K562 (cell line): ENCODE measurements at regions not wholly inside any gene's neighbourhood (a gene's known extent, or its start where the extent isn't known, plus 50 kb on each side); places are given as distances from the start of the nearest gene placed in this dataset.

Source experiments
- AFF4 ChIP-seq: sonication (generic); formaldehyde crosslinking; IDR thresholded peaks from 2 replicates; pipeline ENCODE4 v1.8.0; 2023; ENCODE audit warnings: mild to moderate bottlenecking, missing genetic modification reagents
- FOXM1 ChIP-seq, 2 experiments: fragments of 450-650 bp in 1 of 2; sonication (generic) in 1 of 2; formaldehyde crosslinking in 1 of 2; IDR thresholded peaks; 2 replicates each; pipeline versions ENCODE4 v1.6.1 to v1.9.0; 2017 to 2022; ENCODE audit warnings: low read depth in 2 of 2, mild to moderate bottlenecking in 2 of 2, missing genetic modification reagents in 1 of 2, moderate library complexity in 1 of 2
- GTF2B ChIP-seq: IDR thresholded peaks from 2 replicates; pipeline ENCODE4 v1.6.1; 2011; ENCODE audit not compliant: insufficient read length; ENCODE audit errors: extremely low read depth
- HNRNPH1 ChIP-seq: fragments of 200-400 bp; formaldehyde crosslinking; optimal IDR thresholded peaks from 2 replicates; pipeline ENCODE3; 2017; ENCODE audit warnings: low read depth, mild to moderate bottlenecking, low read length, moderate library complexity
- HSF4 ChIP-seq: fragments of 250-450 bp; sonication (Bioruptor Pico); IDR thresholded peaks from 2 replicates; pipeline ENCODE4 v2.1.2; 2022; ENCODE audit warnings: mild to moderate bottlenecking, moderate library complexity, borderline replicate concordance
- MCM5 ChIP-seq: fragments of 450-650 bp; IDR thresholded peaks from 2 replicates; pipeline ENCODE4 v1.6.1; 2016; ENCODE audit warnings: low read depth
- MED1 ChIP-seq: sonication (generic); formaldehyde crosslinking; IDR thresholded peaks from 2 replicates; pipeline ENCODE4 v1.8.1; 2023; ENCODE audit warnings: missing genetic modification reagents, borderline replicate concordance
- MEIS2 ChIP-seq: fragments of 450-650 bp; IDR thresholded peaks from 2 replicates; pipeline ENCODE4 v1.6.1; 2014; ENCODE audit warnings: mild to moderate bottlenecking; ENCODE audit not compliant: partially characterized antibody
- MNT ChIP-seq, 2 experiments: fragments of 450-650 bp; conservative IDR thresholded peaks; 2 replicates each; pipeline ENCODE4 v1.6.1; 2017; ENCODE audit warnings: mild to moderate bottlenecking in 2 of 2, moderate library complexity in 2 of 2
- PTRF ChIP-seq: fragments of 450-650 bp; IDR thresholded peaks from 2 replicates; pipeline ENCODE4 v1.6.1; 2016; ENCODE audit warnings: mild to moderate bottlenecking, missing genetic modification characterization, missing compliant biosample characterization
- SMAD3 ChIP-seq: fragments of 450-650 bp; formaldehyde crosslinking; conservative IDR thresholded peaks from 2 replicates; pipeline ENCODE4 v1.4.0; 2020; ENCODE audit warnings: mild to moderate bottlenecking
- SRF ChIP-seq, 2 experiments: fragments of 250-450, 450-650 bp in 1 of 2; sonication (Bioruptor Pico) in 1 of 2; sonication (generic) in 1 of 2; formaldehyde crosslinking; IDR thresholded peaks; 2 replicates each; pipeline versions ENCODE4 v1.5.0 to v1.5.1; 2020 to 2022; ENCODE audit warnings: mild to moderate bottlenecking in 1 of 2, missing genetic modification reagents in 1 of 2
- STAT5A ChIP-seq: IDR thresholded peaks from 2 replicates; pipeline ENCODE4 v1.6.1; 2012; ENCODE audit warnings: low read length, inconsistent platforms, borderline replicate concordance
- TAF9B ChIP-seq: fragments of 450-650 bp; IDR thresholded peaks from 2 replicates; pipeline ENCODE4 v1.6.1; 2018; ENCODE audit warnings: mild to moderate bottlenecking; ENCODE audit not compliant: partially characterized antibody
- TCF15 ChIP-seq: fragments of 250-450 bp; sonication (Bioruptor Pico); IDR thresholded peaks from 2 replicates; pipeline ENCODE4 v1.8.0; 2022; ENCODE audit warnings: moderate library complexity, mild to moderate bottlenecking, inconsistent platforms
- TFAP4 ChIP-seq: sonication (generic); formaldehyde crosslinking; IDR thresholded peaks from 2 replicates; pipeline ENCODE4 v1.8.0; 2022; ENCODE audit warnings: missing genetic modification reagents, mild to moderate bottlenecking, moderate library complexity, borderline replicate concordance
- TSC22D4 ChIP-seq: fragments of 450-650 bp; IDR thresholded peaks from 2 replicates; pipeline ENCODE4 v1.6.1; 2016; ENCODE audit warnings: missing genetic modification characterization, missing biosample characterization, control low read depth
- ZNF764 ChIP-seq: fragments of 250-450 bp; sonication (Bioruptor Pico); IDR thresholded peaks from 2 replicates; pipeline ENCODE4 v1.4.0; 2020; ENCODE audit warnings: low read depth, mild to moderate bottlenecking, moderate library complexity

GRCh38 chr15:96135166-96136093 is 195.1 kb upstream of the NR2F2 start (continued):
- TF ChIP-seq TFAP4 (CRISPR knock-in tag) (peak; percentile 11; the same call in 1 of the 2 replicates), SMAD3 (CRISPR knock-in tag) (no peak), MNT (conservative IDR thresholded peaks at IDR 0.05) (peak in 1 of 2 experiments; percentile 40; a peak in 1 of 4 replicates), GTF2B (peak; percentile 89), TSC22D4 (no peak), TCF15 (CRISPR knock-in tag) (no peak), ZNF764 (no peak), TAF9B (peak; percentile 53), HSF4 (CRISPR knock-in tag) (no peak), STAT5A (no peak), SRF (CRISPR knock-in tag; IDR thresholded peaks at IDR 0.05) (peak in 1 of 2 experiments; percentile 68; a peak in 1 of 4 replicates), FOXM1 (IDR thresholded peaks at IDR 0.05; ENCODE audit: low read depth) (peak; percentile 31; the same call in 1 of the 2 replicates), FOXM1 (CRISPR knock-in tag; IDR thresholded peaks at IDR 0.05; ENCODE audit: low read depth) (no peak), MED1 (no peak), HNRNPH1 (no peak), AFF4 (0 out of 2 replicates have a peak, but pooled peaks have one; percentile 66), MCM5 (no peak), MEIS2 (peak; percentile 60), PTRF (tag) (no peak)
